OCI-LY7 (cell line): ENCODE measurements at regions not wholly inside any gene's neighbourhood (a gene's known extent, or its start where the extent isn't known, plus 50 kb on each side); places are given as distances from the start of the nearest gene placed in this dataset.

Experiments used
- BruUV-seq: library from RNA; stranded (reverse); fragments of 400-500 nt; replicated peaks from 2 replicates; lab custom pipeline; 2021; lab: Mats Ljungman, UMichigan
- CTCF ChIA-PET: fragments of 300-600 bp; sonication (Branson Sonifier 250); formaldehyde crosslinking; loops from one replicate; lab custom pipeline; 2022; ENCODE audit warnings: antibody characterized with exemption; ENCODE audit not compliant: unreplicated experiment; lab: Charles Lee
- POLR2A ChIA-PET: fragments of 300-600 bp; sonication (Branson Sonifier 250); formaldehyde crosslinking; loops from one replicate; lab custom pipeline; 2022; ENCODE audit warnings: antibody characterized with exemption; lab: Charles Lee
- DNase-seq: peaks from one replicate; pipeline ENCODE4 v3.0.0-alpha.2; 2015; ENCODE audit warnings: low spot score
- H2AFZ ChIP-seq: fragments of 200-600 bp; sonication (generic), shearing (Covaris generic); 2 replicates; pipeline ENCODE4 v1.6.1; 2014; ENCODE audit warnings: mild to moderate bottlenecking, antibody characterized with exemption, low read length, moderate library complexity
- H3K27ac ChIP-seq: fragments of 200-600 bp; sonication (generic); 2 replicates; pipeline ENCODE4 v1.5.1; 2014; ENCODE audit warnings: mixed run types, low read depth, mild to moderate bottlenecking, moderate library complexity, low read length, inconsistent platforms; ENCODE audit not compliant: poor library complexity, severe bottlenecking
- H3K36me3 ChIP-seq: fragments of 200-600 bp; sonication (generic); 2 replicates; pipeline ENCODE4 v1.6.1; 2014; ENCODE audit warnings: mild to moderate bottlenecking, antibody characterized with exemption, low read length, moderate library complexity, mixed read lengths; ENCODE audit not compliant: insufficient read depth
- H3K4me1 ChIP-seq: fragments of 200-600 bp; sonication (generic); 2 replicates; pipeline ENCODE4 v1.5.1; 2014; ENCODE audit warnings: mild to moderate bottlenecking, low read length; ENCODE audit not compliant: insufficient read depth, poor library complexity, severe bottlenecking
- H3K4me2 ChIP-seq: fragments of 200-600 bp; sonication (generic); 2 replicates; pipeline ENCODE4 v1.6.1; 2014; ENCODE audit warnings: mild to moderate bottlenecking, low read length
- H3K4me3 ChIP-seq: fragments of 200-600 bp; sonication (generic); 2 replicates; pipeline ENCODE4 v1.5.1; 2014; ENCODE audit warnings: mild to moderate bottlenecking, low read depth, low read length; ENCODE audit not compliant: poor library complexity, severe bottlenecking
- H3K79me2 ChIP-seq: fragments of 200-600 bp; sonication (generic); 2 replicates; pipeline ENCODE4 v1.6.1; 2016; ENCODE audit warnings: low read depth, mild to moderate bottlenecking, low read length, moderate library complexity, mixed read lengths; ENCODE audit not compliant: insufficient read depth
- H3K9me2 ChIP-seq: fragments of 200-600 bp; sonication (generic); 2 replicates; pipeline ENCODE4 v1.6.1; 2016; ENCODE audit warnings: mild to moderate bottlenecking, low read length, mixed read lengths; ENCODE audit not compliant: insufficient read depth
- H3K9me3 ChIP-seq: fragments of 200-600 bp; sonication (generic); 2 replicates; pipeline ENCODE4 v1.6.1; 2014; ENCODE audit warnings: mild to moderate bottlenecking, mixed run types, low read length, mixed read lengths
- H4K20me1 ChIP-seq: fragments of 200-600 bp; sonication (generic); 2 replicates; pipeline ENCODE4 v1.6.1; 2014; ENCODE audit warnings: mild to moderate bottlenecking, antibody characterized with exemption, low read length, moderate library complexity, mixed read lengths; ENCODE audit not compliant: insufficient read depth
- CTCF ChIP-seq: fragments of 200-600 bp; sonication (generic); conservative IDR thresholded peaks from 2 replicates; pipeline ENCODE4 v1.5.1; 2014; ENCODE audit warnings: mild to moderate bottlenecking, antibody characterized with exemption, low read length, moderate library complexity, mixed read lengths
- EZH2phosphoT487 ChIP-seq: fragments of 200-600 bp; sonication (generic); IDR thresholded peaks from 2 replicates; pipeline ENCODE4 v1.6.1; 2018; ENCODE audit warnings: low read depth, borderline replicate concordance, mild to moderate bottlenecking, mixed run types, antibody characterized with exemption, low read length, moderate library complexity, mixed read lengths
- intact Hi-C: fragments of 100-400 bp; cut with micrococcal nuclease; formaldehyde crosslinking; loops from one replicate; pipeline ENCODE4 v1.10.0; 2022; ENCODE audit not compliant: unreplicated experiment

GRCh38 chr14:66072190-66073084, 413.7 kb upstream of the CCDC196 start:
- H3K36me3 ChIP-seq, result no peaks in the 10 kb centered on the region
- H2AFZ ChIP-seq, result no peak overlapping the region
- TF ChIP-seq EZH2phosphoT487 (no peak), CTCF (no peak)
- BruUV-seq, result no TSS peak
- H3K4me1 ChIP-seq, result no peaks in the 10 kb centered on the region
- no peak overlapping the region for H3K4me2 ChIP-seq
- no peak overlapping the region for H3K27ac ChIP-seq
- no peaks in the 10 kb centered on the region for H3K9me2 ChIP-seq
- ChIA-PET CTCF (no interaction called here), POLR2A (no interaction called here)
- intact Hi-C loops, result loop anchor here (5.0 kb wide), 1 partner anchor 660 kb away; the partner anchor contains the start of gene FUT8
- no peak overlapping the region for H3K4me3 ChIP-seq
- H3K79me2 ChIP-seq, result no peaks in the 10 kb centered on the region
- no peaks in the 10 kb centered on the region for H3K9me3 ChIP-seq
- no peaks in the 10 kb centered on the region for H4K20me1 ChIP-seq
- DNase-seq, result no peak

- Histone ChIP-seq H3K9me2 (no peaks in the 10 kb centered on the region), H3K4me2 (no peak overlapping the region), H3K79me2 (no peaks in the 10 kb centered on the region), H3K9me3 (no peaks in the 10 kb centered on the region), H2AFZ (no peak overlapping the region), H3K36me3 (no peaks in the 10 kb centered on the region), H3K4me3 (no peak overlapping the region), H3K27ac (no peak overlapping the region), H3K4me1 (no peaks in the 10 kb centered on the region), H4K20me1 (no peaks in the 10 kb centered on the region)
- CTCF ChIA-PET, result no interaction called here
- no peak for DNase-seq
- TF ChIP-seq EZH2phosphoT487 (no peak), CTCF (no peak)
- intact Hi-C loops, result loop anchor here (5.0 kb wide), 1 partner anchor 662 kb away; the partner anchor contains the start of gene FUT8
- BruUV-seq, result no TSS peak
- POLR2A ChIA-PET, result interaction anchor here (1.2 kb wide), 1 partner anchor 15 kb away, joined by 3 read pairs; no protein-coding TSS in a partner anchor
These were observed 411.6 kb upstream of the CCDC196 start for GRCh38 chr14:66074537-66074936.

DNA sequence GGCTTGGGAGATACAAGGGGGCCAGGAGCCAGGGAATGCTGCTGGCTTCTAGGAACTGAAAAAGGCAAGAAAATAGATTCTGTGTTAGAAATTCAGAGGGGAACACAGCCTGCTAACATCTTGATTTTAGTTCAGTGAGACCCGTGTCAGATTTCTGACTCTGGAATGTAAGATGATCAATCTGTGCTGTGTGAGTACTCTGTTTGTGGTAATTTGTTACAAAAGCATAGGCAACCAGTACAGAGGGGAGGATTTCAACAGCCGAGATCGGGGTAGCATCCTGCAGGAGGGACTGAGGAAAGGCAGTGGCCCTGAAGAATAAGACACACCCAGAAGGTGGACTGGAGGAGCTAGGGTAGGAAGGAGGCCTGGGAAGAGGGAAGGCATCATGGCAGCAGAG, 410.0 kb upstream of the CCDC196 start:
- BruUV-seq, result no TSS peak
- CTCF ChIA-PET, result no interaction called here
- H3K4me3 ChIP-seq, result no peak overlapping the region

More for the DNA sequence above, 410.0 kb upstream of the CCDC196 start:
- Histone ChIP-seq H4K20me1 (no peaks in the 10 kb centered on the region), H3K9me2 (no peaks in the 10 kb centered on the region), H3K79me2 (no peaks in the 10 kb centered on the region), H3K4me2 (no peak overlapping the region), H3K27ac (no peak overlapping the region), H3K9me3 (no peaks in the 10 kb centered on the region), H2AFZ (no peak overlapping the region), H3K4me1 (no peaks in the 10 kb centered on the region), H3K36me3 (no peaks in the 10 kb centered on the region)
- intact Hi-C loops, result no loop called here
- no peak for DNase-seq
- TF ChIP-seq EZH2phosphoT487 (no peak), CTCF (no peak)
- POLR2A ChIA-PET, result no interaction called here
